Stimulated activated CD4-positive, alpha-beta T cell treated with anti-CD3 and anti-CD28 coated beads, Interleukin-15, amount 100 ng/mL, for 24 hours (primary cell): ENCODE measurements at regions not wholly inside any gene's neighbourhood (a gene's known extent, or its start where the extent isn't known, plus 50 kb on each side); places are given as distances from the start of the nearest gene placed in this dataset.

Experiments
- DNase-seq: peaks from one replicate; pipeline ENCODE4 v3.0.0-alpha.2; 2020

DNA sequence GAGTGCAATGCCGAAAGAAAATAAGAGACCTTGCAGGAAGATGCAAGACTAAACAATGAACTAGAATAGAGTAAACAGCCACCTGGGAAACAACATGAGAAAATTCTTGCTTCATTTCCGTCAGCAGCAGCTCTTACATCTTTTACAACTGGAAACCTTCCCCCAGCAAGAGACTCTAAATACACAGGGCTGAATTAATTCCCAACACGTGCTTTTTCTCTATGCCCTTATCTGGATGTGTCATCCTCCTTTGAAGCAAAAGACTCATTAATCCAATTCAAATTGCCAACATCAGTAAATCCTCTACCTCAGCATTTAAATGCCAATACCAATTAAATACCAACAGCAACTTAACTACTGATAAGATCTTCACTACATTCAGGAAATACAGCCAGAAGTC, 99.0 kb upstream of the PDE1C start:
- no peak for DNase-seq

- DNase-seq = no peak
Measured at GRCh38 chr7:32167815-32168214, 97.6 kb upstream of the PDE1C start.

GRCh38 chr7:32167256-32167655, 97.0 kb upstream of the PDE1C start:
- no peak for DNase-seq

DNA sequence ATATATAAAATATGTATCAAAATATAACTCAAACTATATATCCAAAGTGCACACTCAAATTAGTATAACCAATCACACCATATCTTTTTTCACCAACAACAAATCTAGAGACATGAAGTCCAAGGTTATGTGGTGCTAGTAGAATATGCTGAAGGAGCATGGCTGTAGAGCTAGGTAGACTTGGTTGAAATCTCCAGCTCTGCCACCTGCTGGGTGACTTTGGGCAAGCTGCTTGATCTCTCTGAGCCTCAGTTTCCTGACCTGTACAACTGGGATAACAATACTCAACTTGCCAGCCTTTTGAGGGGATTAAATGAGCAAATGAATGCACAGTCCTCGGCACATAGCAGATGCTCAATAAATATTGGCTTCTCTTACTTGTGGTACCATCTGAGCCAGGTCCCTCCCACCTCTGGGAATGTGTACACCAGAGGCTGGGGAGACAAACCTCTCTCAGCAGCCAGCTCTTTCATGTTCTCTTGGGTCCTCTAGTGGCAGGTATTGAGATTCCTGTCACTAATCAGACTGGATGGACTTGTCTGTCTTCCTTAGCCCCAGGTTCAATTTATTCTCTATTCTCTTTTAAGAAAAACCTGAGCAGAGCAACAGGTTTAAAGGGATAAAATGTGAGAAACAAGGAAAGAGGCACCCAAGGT, 94.3 kb upstream of the PDE1C start:
- DNase-seq = no peak

GRCh38 chr7:32163896-32164295, 93.7 kb upstream of the PDE1C start:
- no peak for DNase-seq

GRCh38 chr7:32163141-32163806, 93.1 kb upstream of the PDE1C start:
- no peak for DNase-seq

- no peak for DNase-seq
Measured at GRCh38 chr7:32161708-32162107, 91.5 kb upstream of the PDE1C start.

- no peak for DNase-seq
Measured at GRCh38 chr7:32158751-32159745, 88.8 kb upstream of the PDE1C start.

- DNase-seq = no peak
Measured at GRCh38 chr7:32158076-32158475, 87.9 kb upstream of the PDE1C start.

DNA sequence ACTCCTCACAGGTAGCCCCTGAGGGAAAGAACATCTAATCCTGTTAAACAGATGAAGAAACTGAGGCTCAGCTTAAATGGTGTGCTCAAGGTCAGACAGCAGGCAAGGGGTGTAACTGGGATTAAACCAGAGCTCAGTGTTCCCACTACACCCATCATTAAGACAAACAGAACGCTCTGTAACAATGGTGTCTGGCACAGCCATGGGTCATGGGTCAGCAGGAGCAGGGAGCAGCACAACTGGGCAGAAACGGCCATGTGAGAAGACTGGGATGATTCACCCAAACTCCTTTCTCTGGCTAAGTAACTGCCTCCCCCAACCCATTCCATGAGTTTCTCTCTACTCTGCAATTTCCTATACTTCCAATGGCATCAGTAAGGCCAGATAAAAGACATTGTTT, 85.5 kb upstream of the PDE1C start:
- no peak for DNase-seq

DNA sequence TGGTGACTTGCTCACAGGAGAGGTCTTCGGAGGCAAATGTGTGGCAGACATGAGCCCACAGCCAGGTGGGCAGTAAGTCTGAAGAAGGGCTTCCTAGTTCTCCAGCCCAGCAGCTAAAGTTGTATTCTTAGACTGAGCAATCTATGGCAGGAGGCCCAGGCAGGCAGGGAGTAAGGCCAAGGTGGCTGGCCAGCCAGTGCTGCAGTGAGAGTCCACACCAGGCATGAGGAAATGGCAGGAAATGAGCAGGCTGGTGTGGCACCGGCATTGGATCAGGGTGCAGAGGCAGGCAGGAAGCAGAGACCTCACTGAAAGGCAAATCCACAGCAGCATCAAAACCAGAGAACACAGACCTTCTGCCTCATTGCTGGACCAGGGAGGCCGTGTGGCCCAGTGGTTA, 84.6 kb upstream of the PDE1C start:
- no peak for DNase-seq

DNA sequence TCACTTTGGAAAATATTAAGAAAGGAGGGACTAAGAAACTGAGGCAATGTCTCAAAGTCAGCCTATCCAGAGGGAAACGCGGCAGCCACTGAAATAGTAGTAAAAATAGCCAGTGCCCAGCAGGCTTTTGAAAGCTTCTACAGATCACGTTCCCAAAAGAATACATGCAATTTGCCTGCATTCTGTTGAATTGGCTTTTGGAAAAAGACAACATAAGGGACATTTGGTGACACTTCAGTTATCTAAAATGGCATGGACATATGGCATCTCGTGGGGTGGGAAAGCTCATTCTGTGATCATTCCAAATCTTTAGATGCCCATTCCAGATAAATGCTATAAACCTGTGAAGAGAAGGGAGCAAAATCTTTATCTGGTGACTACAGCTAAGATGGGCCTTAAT, 82.8 kb upstream of the PDE1C start:
- no peak for DNase-seq

GRCh38 chr7:32152576-32152975, 82.4 kb upstream of the PDE1C start:
- no peak for DNase-seq

DNA sequence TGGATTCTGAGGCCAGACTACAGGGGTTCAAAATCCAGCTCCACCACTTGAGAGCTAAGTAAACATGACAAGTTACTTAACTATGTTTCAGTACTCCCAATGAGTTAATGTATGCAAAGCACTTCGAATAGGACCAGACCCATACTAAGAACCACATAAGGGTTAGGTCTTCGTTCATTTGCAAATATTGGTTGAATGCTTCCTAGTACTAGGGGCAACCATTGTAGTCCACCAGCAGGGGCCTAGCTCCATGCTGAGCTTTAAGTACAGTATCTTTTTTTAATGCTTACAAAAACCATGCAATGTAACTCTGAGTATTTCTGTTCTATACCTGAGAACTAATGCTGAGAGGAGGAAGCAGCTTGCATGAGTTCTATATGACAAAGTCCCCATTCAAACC, 80.4 kb upstream of the PDE1C start:
- no peak for DNase-seq

- no peak for DNase-seq
Measured at GRCh38 chr7:32150039-32150438, 79.8 kb upstream of the PDE1C start.

GRCh38 chr7:32147546-32148268, 77.5 kb upstream of the PDE1C start:
- DNase-seq = no peak

- DNase-seq = no peak
Measured at GRCh38 chr7:32145911-32146310, 75.7 kb upstream of the PDE1C start.

GRCh38 chr7:32144676-32145075, 74.5 kb upstream of the PDE1C start:
- no peak for DNase-seq

- no peak for DNase-seq
Measured at GRCh38 chr7:32143301-32143700, 73.1 kb upstream of the PDE1C start.

DNA sequence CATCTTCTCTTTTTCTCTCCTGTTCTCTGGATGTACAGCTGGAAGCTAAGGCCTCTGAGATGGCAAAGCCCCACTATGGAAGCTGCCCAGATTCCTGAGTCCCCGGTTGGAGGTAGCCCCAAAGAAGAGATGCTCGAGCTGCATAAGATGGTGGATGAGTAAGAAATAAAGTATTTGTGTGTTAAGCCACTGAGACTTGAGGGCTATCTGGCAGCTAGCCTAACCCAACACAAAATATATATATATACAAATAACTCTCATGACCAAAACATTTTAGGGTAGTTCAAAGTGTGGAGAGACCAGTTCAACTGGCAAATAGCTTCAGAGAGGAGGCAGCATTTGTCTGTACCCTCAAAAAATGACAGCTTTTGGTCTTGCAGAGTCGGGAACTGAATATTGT, 72.4 kb upstream of the PDE1C start:
- no peak for DNase-seq

GRCh38 chr7:32140210-32140939, 70.2 kb upstream of the PDE1C start:
- no peak for DNase-seq

DNA sequence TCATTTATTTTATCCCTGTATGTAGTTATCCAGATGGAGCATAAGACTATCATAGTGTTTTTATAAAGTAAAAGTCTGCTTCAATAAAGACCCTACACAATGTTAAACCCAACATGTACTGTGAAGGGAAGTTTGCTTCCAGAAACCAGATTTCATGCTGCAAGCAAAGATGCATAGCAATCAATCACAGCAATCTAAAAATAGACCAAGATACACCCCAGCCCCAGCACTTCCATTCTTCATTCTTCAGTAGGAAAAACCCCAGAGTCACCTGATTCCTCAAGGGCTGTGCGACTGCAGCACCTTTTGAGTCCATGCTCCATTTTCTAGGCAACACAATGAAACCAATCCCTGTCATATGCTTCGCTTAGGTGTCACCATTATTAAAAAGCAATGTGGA, 66.9 kb upstream of the PDE1C start:
- DNase-seq = no peak
